NCI-H1105 (cell line): ENCODE measurements at regions not wholly inside any gene's neighbourhood (a gene's known extent, or its start where the extent isn't known, plus 50 kb on each side); places are given as distances from the start of the nearest gene placed in this dataset.
"Not testable (repeated sequence)": the region's sequence is repeated elsewhere in the genome, so short reads cannot be mapped to it uniquely, and the experiment has no call there.

ENCODE experiments used
- DNase-seq: peaks from one replicate; lab custom pipeline; 2025; lab: John Stamatoyannopoulos, UW

- DNase-seq, result no peak
Observed at GRCh38 chr2:228519561-228519960, 338.1 kb upstream of the SPHKAP start.

GRCh38 chr2:228516019-228516418, 334.5 kb upstream of the SPHKAP start:
- DNase-seq, result no peak

GRCh38 chr2:228513480-228513879, 332.0 kb upstream of the SPHKAP start:
- DNase-seq, result not testable (repeated sequence)

GRCh38 chr2:228509021-228509420, 327.5 kb upstream of the SPHKAP start:
- no peak for DNase-seq

GRCh38 chr2:228507870-228508269, 326.4 kb upstream of the SPHKAP start:
- DNase-seq, result no peak

GRCh38 chr2:228507231-228507824, 325.8 kb upstream of the SPHKAP start:
- no peak for DNase-seq

- no peak for DNase-seq
Observed at GRCh38 chr2:228503731-228504130, 322.2 kb upstream of the SPHKAP start.

- DNase-seq, result no peak
Observed at GRCh38 chr2:228493852-228494251, 312.4 kb upstream of the SPHKAP start.

- DNase-seq, result no peak
Observed at GRCh38 chr2:228479014-228479413, 297.5 kb upstream of the SPHKAP start.

GRCh38 chr2:228474466-228474865, 293.0 kb upstream of the SPHKAP start:
- DNase-seq, result no peak

GRCh38 chr2:228469721-228470120, 288.2 kb upstream of the SPHKAP start:
- no peak for DNase-seq

- no peak for DNase-seq
Observed at GRCh38 chr2:228466851-228467250, 285.4 kb upstream of the SPHKAP start.

GRCh38 chr2:228465408-228465807, 283.9 kb upstream of the SPHKAP start:
- no peak for DNase-seq

- no peak for DNase-seq
Observed at GRCh38 chr2:228458364-228458763, 276.9 kb upstream of the SPHKAP start.

GRCh38 chr2:228447266-228447915, 265.9 kb upstream of the SPHKAP start:
- peak; percentile 13 for DNase-seq

- DNase-seq, result peak; percentile 83
Observed at GRCh38 chr2:228446734-228447133, 265.2 kb upstream of the SPHKAP start.

GRCh38 chr2:228444161-228444560, 262.7 kb upstream of the SPHKAP start:
- no peak for DNase-seq

GRCh38 chr2:228433721-228434120, 252.2 kb upstream of the SPHKAP start:
- DNase-seq, result no peak

- no peak for DNase-seq
Observed at GRCh38 chr2:228432116-228432515, 250.6 kb upstream of the SPHKAP start.

GRCh38 chr2:228430986-228431385, 249.5 kb upstream of the SPHKAP start:
- DNase-seq, result no peak

GRCh38 chr2:228426502-228427216, 245.2 kb upstream of the SPHKAP start:
- peak; percentile 31 for DNase-seq

GRCh38 chr2:228425411-228426060, 244.0 kb upstream of the SPHKAP start:
- not testable (repeated sequence) for DNase-seq

- no peak for DNase-seq
Observed at GRCh38 chr2:228417956-228418355, 236.5 kb upstream of the SPHKAP start.
